Activated T-cell treated with anti-CD3 and anti-CD28 coated beads for 4 hours (primary cell): ENCODE measurements at regions not wholly inside any gene's neighbourhood (a gene's known extent, or its start where the extent isn't known, plus 50 kb on each side); places are given as distances from the start of the nearest gene placed in this dataset.
"Not testable (repeated sequence)": the region's sequence is repeated elsewhere in the genome, so short reads cannot be mapped to it uniquely, and the experiment has no call there.

ENCODE experiments used
- DNase-seq: peaks from one replicate; pipeline ENCODE4 v3.0.0-alpha.2; 2020

GRCh38 chr7:145252031-145252430, 416.2 kb upstream of the TPK1 start:
- DNase-seq, result no peak

DNA sequence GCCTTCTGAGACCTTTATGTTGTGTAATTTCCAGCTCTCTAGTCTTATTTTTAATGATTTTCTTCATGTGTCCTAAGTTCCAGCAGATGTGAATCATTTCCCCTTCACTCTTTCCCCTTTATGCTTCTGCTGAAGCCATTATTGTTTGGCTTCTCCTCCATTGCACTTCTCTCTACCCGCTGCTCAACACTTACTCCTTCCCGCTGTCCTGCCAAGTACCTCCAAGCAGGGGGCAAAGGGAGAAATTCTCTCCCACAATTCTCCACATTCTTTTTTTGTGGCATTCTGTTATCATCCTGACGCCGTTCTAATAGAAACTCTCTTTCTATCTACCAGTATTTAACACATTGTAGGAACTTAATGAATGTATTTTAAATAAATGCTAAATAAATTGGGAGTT, 388.9 kb upstream of the TPK1 start:
- no peak for DNase-seq

DNA sequence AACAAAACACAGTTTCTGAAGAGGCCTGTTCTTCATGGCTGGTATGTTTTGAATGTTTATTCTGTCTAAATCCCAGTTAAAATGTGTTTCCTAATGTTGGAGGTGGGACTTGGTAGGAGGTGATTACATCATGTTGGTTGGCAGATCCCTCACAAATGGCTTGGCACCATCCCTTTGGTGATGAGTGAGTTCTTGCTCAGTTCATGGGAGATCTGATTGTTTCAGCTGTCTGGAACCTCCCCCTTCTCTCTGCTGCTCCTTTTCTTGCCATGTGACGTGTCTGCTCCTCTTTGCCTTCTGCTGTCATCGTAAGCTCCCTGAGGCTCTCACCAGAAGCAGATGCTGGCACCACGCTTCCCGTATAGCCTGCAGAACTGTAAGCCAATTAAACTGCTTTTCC, 383.6 kb upstream of the TPK1 start:
- no peak for DNase-seq

- DNase-seq, result no peak
Measured at GRCh38 chr7:145216866-145217265, 381.0 kb upstream of the TPK1 start.

DNA sequence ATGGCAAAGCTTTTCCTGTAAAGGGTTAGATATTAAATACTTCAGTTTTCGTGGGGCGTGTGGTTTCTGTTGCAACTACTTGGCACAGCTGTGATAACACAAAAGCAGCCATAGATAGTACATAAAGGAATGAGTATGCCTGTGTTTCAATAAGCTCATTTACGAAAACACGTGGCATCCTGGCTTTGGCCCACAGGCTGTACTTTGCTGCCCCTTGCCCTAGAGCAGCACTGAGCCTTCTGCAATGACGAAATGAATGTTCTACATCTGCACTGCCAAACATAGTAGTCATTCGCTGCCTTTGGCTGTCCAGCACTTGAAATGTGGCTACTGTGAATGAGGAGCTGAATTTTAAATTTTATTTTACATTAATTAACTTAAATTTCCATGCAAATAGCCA, 376.2 kb upstream of the TPK1 start:
- DNase-seq, result no peak

GRCh38 chr7:145211211-145211610, 375.4 kb upstream of the TPK1 start:
- DNase-seq, result no peak

GRCh38 chr7:145193951-145194350, 358.1 kb upstream of the TPK1 start:
- DNase-seq, result no peak

GRCh38 chr7:145184956-145185355, 349.1 kb upstream of the TPK1 start:
- no peak for DNase-seq

- DNase-seq, result no peak
Measured at GRCh38 chr7:145183069-145183468, 347.2 kb upstream of the TPK1 start.

- no peak for DNase-seq
Measured at GRCh38 chr7:145175366-145175765, 339.5 kb upstream of the TPK1 start.

DNA sequence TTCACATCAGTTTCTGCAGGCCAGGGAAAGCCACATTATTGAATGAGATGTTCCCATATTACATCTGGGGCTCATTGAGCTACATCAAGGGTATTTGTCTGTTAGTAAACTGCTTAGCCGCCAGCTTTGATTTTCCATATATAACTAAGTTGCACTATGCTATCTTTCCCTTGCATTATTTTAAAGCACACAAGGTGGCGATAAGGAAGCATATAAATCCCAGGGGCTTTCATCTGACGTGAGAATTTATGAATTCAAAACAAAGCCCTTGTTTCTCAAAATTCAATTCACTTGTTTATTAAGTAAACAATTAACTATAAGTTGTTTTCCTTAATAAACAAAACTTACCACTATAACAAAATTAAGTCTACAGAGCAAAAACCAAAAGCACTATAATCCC, 334.1 kb upstream of the TPK1 start:
- DNase-seq, result no peak

- DNase-seq, result no peak
Measured at GRCh38 chr7:145168879-145169278, 333.0 kb upstream of the TPK1 start.

- no peak for DNase-seq
Measured at GRCh38 chr7:145168427-145168826, 332.6 kb upstream of the TPK1 start.

DNA sequence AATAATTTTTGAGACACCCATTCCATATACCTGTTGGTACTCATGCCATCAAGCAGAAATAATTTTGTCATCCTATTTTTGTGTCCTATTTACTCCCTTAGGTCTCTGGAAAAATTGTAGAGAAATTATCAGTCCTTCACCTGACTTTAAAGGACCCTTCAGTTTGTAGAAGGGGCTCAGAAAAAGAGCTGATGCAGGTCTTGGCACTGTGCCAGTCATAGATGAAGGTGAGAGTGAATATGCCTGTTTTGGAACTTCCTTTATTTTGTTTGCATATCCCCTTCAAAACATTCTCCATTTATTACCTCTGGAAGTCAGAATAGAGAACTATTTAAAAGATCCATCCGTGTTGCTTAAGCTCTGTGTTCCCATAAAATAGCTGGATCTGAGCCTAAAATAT, 321.0 kb upstream of the TPK1 start:
- no peak for DNase-seq

GRCh38 chr7:145152589-145152988, 316.7 kb upstream of the TPK1 start:
- DNase-seq, result no peak

GRCh38 chr7:145151676-145152075, 315.8 kb upstream of the TPK1 start:
- no peak for DNase-seq

DNA sequence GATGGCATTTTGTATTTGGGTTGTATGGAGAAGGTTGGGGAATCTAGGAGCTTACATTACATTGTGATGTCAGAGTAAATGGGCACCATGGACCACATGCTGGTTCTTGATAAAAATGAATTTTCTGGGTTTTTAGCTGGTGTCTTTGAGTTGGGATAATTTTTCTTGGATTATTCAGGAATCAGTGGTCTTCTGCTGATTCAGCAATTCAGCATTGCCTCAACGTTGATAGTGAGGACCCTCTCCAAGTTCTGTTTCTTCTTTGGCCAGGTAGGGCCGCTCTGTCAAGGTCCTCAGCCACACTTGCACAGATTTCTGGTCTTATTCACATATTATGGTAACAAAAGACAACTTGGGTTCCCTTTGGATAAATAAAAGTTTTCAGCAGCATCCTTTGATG, 312.0 kb upstream of the TPK1 start:
- no peak for DNase-seq

- no peak for DNase-seq
Measured at GRCh38 chr7:145143685-145144084, 307.8 kb upstream of the TPK1 start.

DNA sequence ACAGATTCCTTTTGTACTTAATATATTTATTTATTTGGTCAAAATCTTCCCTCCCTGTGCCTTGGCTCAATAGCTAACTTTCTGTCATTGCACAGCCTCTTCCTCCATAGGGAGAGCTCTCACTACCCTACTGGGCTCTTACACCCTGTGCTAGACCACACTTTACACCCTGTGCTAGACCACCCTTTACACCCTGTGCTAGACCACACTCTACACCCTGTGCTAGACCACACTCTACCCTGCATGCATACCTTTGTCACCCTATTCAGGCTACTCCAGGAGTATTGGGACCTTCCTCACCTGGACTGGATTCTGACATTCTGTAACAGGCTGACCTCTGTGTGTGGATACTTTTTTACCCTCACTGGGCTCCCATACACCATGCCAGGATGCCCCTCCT, 298.5 kb upstream of the TPK1 start:
- DNase-seq, result no peak

DNA sequence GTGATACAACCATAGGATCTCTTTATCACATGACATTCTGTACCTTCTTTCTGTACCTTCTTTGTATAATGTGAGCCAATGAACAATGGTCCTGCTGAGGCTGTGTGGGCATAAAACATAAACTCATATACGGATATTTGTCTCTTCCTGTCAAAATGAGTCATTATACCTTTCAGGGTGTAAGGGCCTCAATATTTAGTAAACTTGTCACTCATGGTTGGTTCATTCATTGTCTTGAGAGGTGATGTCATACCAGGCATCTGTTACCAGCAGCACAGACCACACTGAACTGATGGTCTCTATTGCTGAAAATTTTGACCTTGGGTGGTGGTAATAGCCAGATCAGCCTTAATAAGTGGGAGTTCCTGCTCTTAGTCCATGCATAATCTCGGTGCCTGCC, 287.6 kb upstream of the TPK1 start:
- DNase-seq, result no peak

- no peak for DNase-seq
Measured at GRCh38 chr7:145106001-145106400, 270.1 kb upstream of the TPK1 start.

GRCh38 chr7:145105561-145105960, 269.7 kb upstream of the TPK1 start:
- no peak for DNase-seq

GRCh38 chr7:145104400-145104799, 268.5 kb upstream of the TPK1 start:
- no peak for DNase-seq

DNA sequence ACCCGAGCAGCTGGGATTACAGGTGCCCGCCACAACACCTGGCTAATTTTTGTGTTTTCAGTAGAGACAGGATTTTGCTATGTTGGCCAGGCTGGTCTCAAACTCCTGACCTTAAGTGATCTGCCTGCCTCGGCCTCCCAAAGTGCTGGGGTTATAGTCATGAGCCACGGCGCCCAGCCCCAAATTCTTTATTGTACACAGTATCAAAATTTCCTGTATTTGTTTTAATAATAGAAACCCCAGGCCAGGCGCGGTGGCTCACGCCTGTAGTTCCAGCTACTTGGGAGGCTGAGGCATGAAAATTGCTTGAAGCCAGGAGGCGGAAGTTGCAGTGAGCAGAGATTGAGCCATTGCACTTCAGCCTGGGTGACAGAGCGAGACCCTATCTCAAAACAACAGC, 266.3 kb upstream of the TPK1 start:
- DNase-seq, result not testable (repeated sequence)

GRCh38 chr7:145092766-145093165, 256.9 kb upstream of the TPK1 start:
- DNase-seq, result no peak

GRCh38 chr7:145088111-145088745, 252.4 kb upstream of the TPK1 start:
- no peak for DNase-seq
